ENCODE measurements at regions not wholly inside any gene's neighbourhood (a gene's known extent, or its start where the extent isn't known, plus 50 kb on each side); places are given as distances from the start of the nearest gene placed in this dataset.

- no peak overlapping the region for H3K27ac Mint-ChIP-seq
- DNase-seq, result no peak
- no peak for ATAC-seq (replicated peaks)
- no peak overlapping the region for H3K4me3 Mint-ChIP-seq
- no peaks in the 10 kb centered on the region for H3K36me3 Mint-ChIP-seq
- H3K4me1 Mint-ChIP-seq, result no peaks in the 10 kb centered on the region
- H3K27me3 Mint-ChIP-seq, result no peaks in the 10 kb centered on the region
- H3K9me3 Mint-ChIP-seq, result peaks cover 0 to 2% of the 10 kb centered on the region in 2 donors
These were observed 322.3 kb downstream of the MYCN start for GRCh38 chr2:16262526-16263178.

GRCh38 chr2:16261791-16262190, 321.4 kb downstream of the MYCN start:
- Mint-ChIP-seq H3K36me3 (no peaks in the 10 kb centered on the region), H3K4me1 (no peaks in the 10 kb centered on the region), H3K4me3 (no peak overlapping the region), H3K27me3 (peaks cover 0 to 1% of the 10 kb centered on the region in 2 donors), H3K27ac (no peak overlapping the region), H3K9me3 (peaks cover 0 to 2% of the 10 kb centered on the region in 2 donors)
- DNase-seq (no peak), ATAC-seq (replicated peaks) (no peak)

GRCh38 chr2:16261071-16261470, 320.7 kb downstream of the MYCN start:
- no peak for DNase-seq
- Mint-ChIP-seq H3K27me3 (peaks cover 0 to 9% of the 10 kb centered on the region in 2 donors), H3K4me3 (no peak overlapping the region), H3K27ac (no peak overlapping the region), H3K36me3 (no peaks in the 10 kb centered on the region), H3K9me3 (peaks cover 0 to 2% of the 10 kb centered on the region in 2 donors), H3K4me1 (no peaks in the 10 kb centered on the region)
- ATAC-seq (replicated peaks), result no peak

- H3K4me3 Mint-ChIP-seq, result no peak overlapping the region
- H3K36me3 Mint-ChIP-seq, result no peaks in the 10 kb centered on the region
- peaks cover 0 to 2% of the 10 kb centered on the region in 2 donors for H3K9me3 Mint-ChIP-seq
- H3K4me1 Mint-ChIP-seq, result no peaks in the 10 kb centered on the region
- peaks cover 0 to 9% of the 10 kb centered on the region in 2 donors for H3K27me3 Mint-ChIP-seq
- DNase-seq, result no peak
- H3K27ac Mint-ChIP-seq, result no peak overlapping the region
- no peak for ATAC-seq (replicated peaks)
These were observed 319.9 kb downstream of the MYCN start for GRCh38 chr2:16260041-16260830.

- ATAC-seq (replicated peaks) (no peak), DNase-seq (no peak)
- no peaks in the 10 kb centered on the region for H3K4me1 Mint-ChIP-seq
- H3K9me3 Mint-ChIP-seq, result peaks cover 0 to 7% of the 10 kb centered on the region in 2 donors
- no peak overlapping the region for H3K27ac Mint-ChIP-seq
- H3K36me3 Mint-ChIP-seq, result no peaks in the 10 kb centered on the region
- no peak overlapping the region for H3K4me3 Mint-ChIP-seq
- H3K27me3 Mint-ChIP-seq, result peaks cover 4 to 19% of the 10 kb centered on the region in 2 donors
These were observed 318.7 kb downstream of the MYCN start for GRCh38 chr2:16259010-16259409.

GRCh38 chr2:16258350-16258749, 318.0 kb downstream of the MYCN start:
- Mint-ChIP-seq H3K9me3 (peaks cover 0 to 7% of the 10 kb centered on the region in 2 donors), H3K4me1 (no peaks in the 10 kb centered on the region), H3K4me3 (no peak overlapping the region), H3K27me3 (peaks cover 4 to 20% of the 10 kb centered on the region in 2 donors), H3K36me3 (no peaks in the 10 kb centered on the region), H3K27ac (no peak overlapping the region)
- DNase-seq (no peak), ATAC-seq (replicated peaks) (no peak)

- no peak overlapping the region for H3K4me3 Mint-ChIP-seq
- peaks cover 0 to 7% of the 10 kb centered on the region in 2 donors for H3K9me3 Mint-ChIP-seq
- no peak overlapping the region for H3K27ac Mint-ChIP-seq
- no peaks in the 10 kb centered on the region for H3K36me3 Mint-ChIP-seq
- DNase-seq (no peak), ATAC-seq (replicated peaks) (no peak)
- no peaks in the 10 kb centered on the region for H3K4me1 Mint-ChIP-seq
- peaks cover 4 to 23% of the 10 kb centered on the region in 2 donors for H3K27me3 Mint-ChIP-seq
These were observed 317.1 kb downstream of the MYCN start for GRCh38 chr2:16257322-16258028.

GRCh38 chr2:16256601-16257321, 316.4 kb downstream of the MYCN start:
- DNase-seq (no peak), ATAC-seq (replicated peaks) (no peak)
- Mint-ChIP-seq H3K4me1 (no peaks in the 10 kb centered on the region), H3K27ac (no peak overlapping the region), H3K4me3 (no peak overlapping the region), H3K27me3 (peaks cover 4 to 23% of the 10 kb centered on the region in 2 donors), H3K9me3 (peaks cover 0 to 7% of the 10 kb centered on the region in 2 donors), H3K36me3 (no peaks in the 10 kb centered on the region)

GRCh38 chr2:16255120-16255519, 314.8 kb downstream of the MYCN start:
- DNase-seq, result no peak
- Mint-ChIP-seq H3K9me3 (peaks cover 0 to 7% of the 10 kb centered on the region in 2 donors), H3K4me1 (no peaks in the 10 kb centered on the region), H3K27ac (no peak overlapping the region), H3K27me3 (peaks cover 4 to 23% of the 10 kb centered on the region in 2 donors), H3K36me3 (no peaks in the 10 kb centered on the region), H3K4me3 (no peak overlapping the region)
- no peak for ATAC-seq (replicated peaks)

GRCh38 chr2:16254356-16254965, 314.1 kb downstream of the MYCN start:
- no peak overlapping the region for H3K4me3 Mint-ChIP-seq
- peaks cover 0 to 7% of the 10 kb centered on the region in 2 donors for H3K9me3 Mint-ChIP-seq
- H3K27ac Mint-ChIP-seq, result no peak overlapping the region
- H3K4me1 Mint-ChIP-seq, result no peaks in the 10 kb centered on the region
- no peaks in the 10 kb centered on the region for H3K36me3 Mint-ChIP-seq
- H3K27me3 Mint-ChIP-seq, result peaks cover 4 to 23% of the 10 kb centered on the region in 2 donors
- DNase-seq (no peak), ATAC-seq (replicated peaks) (no peak)

- H3K27ac Mint-ChIP-seq, result no peak overlapping the region
- H3K27me3 Mint-ChIP-seq, result peaks cover 4 to 23% of the 10 kb centered on the region in 2 donors
- H3K4me3 Mint-ChIP-seq, result no peak overlapping the region
- no peaks in the 10 kb centered on the region for H3K36me3 Mint-ChIP-seq
- ATAC-seq (replicated peaks) (no peak), DNase-seq (no peak)
- peaks cover 0 to 7% of the 10 kb centered on the region in 2 donors for H3K9me3 Mint-ChIP-seq
- no peaks in the 10 kb centered on the region for H3K4me1 Mint-ChIP-seq
These were observed 312.9 kb downstream of the MYCN start for GRCh38 chr2:16253291-16253690.

- Mint-ChIP-seq H3K9me3 (peaks cover 0 to 7% of the 10 kb centered on the region in 2 donors), H3K4me1 (no peaks in the 10 kb centered on the region), H3K27me3 (peaks cover 4 to 23% of the 10 kb centered on the region in 2 donors), H3K4me3 (no peak overlapping the region), H3K36me3 (no peaks in the 10 kb centered on the region), H3K27ac (no peak overlapping the region)
- ATAC-seq (replicated peaks), result no peak
- DNase-seq, result no peak
These were observed 312.5 kb downstream of the MYCN start for GRCh38 chr2:16252891-16253290.

GRCh38 chr2:16252251-16252650, 311.9 kb downstream of the MYCN start:
- ATAC-seq (replicated peaks) (no peak), DNase-seq (no peak)
- Mint-ChIP-seq H3K9me3 (peaks cover 0 to 7% of the 10 kb centered on the region in 2 donors), H3K27me3 (peaks cover 4 to 23% of the 10 kb centered on the region in 2 donors), H3K27ac (peak overlapping the region; percentile 9), H3K36me3 (no peaks in the 10 kb centered on the region), H3K4me3 (no peak overlapping the region), H3K4me1 (no peaks in the 10 kb centered on the region)
